Stimulated activated CD4-positive, alpha-beta T cell treated with anti-CD3 and anti-CD28 coated beads, TNF-alpha, amount 100 ng/mL, for 4 hours (primary cell): ENCODE measurements at regions not wholly inside any gene's neighbourhood (a gene's known extent, or its start where the extent isn't known, plus 50 kb on each side); places are given as distances from the start of the nearest gene placed in this dataset.

ENCODE experiments used
- DNase-seq, 3 experiments: peaks; one replicate each; pipeline ENCODE4 v3.0.0-alpha.2; 2020; ENCODE audit warnings: low read depth in 3 of 3

DNA sequence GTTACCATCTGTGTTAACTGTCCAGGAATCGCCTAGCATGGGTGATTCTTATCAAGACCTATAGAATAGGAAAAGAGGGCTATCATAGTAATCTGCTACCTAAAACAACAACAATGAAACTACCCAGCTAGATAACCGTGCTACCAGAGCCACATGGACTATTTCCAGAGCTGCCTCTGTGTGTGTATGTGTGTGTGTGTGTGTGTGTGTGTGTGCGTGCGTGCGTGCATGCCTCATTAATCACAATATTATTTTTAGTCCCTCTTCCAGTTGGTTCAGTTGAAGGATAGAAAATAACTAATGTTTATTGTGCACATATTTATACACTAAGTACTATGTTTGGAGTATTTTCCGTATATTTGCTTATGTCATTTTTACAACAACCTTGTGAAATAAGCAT lies 201.1 kb downstream of the SP3 start:
- DNase-seq = no peak

DNA sequence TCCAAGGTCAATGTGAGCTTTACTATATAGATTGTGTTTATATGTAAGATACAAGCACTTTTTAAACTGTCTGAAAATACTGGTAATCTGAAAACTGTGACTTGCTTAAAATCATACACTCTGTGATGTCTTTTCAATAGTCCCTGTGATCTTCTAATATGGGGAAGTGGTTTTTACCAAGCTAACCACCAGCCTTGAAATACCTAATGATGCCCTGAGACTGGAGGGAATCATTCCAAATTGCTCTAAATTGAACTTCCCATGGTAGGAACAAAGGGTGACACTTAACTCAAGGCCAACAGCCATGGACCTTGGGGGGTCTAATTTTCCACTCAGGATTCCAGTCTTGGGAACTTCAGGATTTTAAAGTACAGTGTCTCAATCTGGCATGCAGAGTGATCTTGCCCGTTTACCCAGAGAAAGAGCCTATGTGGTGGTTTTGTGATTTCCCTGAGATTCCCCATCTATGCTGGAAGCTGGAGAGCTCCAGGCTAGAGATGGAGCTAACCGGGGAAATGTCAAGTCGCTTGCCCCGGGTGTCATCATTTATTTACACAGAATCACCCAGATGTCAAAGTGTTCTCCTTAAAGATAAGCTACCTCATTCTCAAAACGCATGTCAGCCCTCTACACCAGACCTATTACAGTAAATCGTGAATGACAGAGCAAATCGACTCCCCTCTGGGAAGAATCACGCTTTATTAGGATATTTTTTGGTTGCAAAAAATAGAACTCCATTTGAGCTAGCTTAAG lies 198.5 kb downstream of the SP3 start:
- no peak for DNase-seq

DNA sequence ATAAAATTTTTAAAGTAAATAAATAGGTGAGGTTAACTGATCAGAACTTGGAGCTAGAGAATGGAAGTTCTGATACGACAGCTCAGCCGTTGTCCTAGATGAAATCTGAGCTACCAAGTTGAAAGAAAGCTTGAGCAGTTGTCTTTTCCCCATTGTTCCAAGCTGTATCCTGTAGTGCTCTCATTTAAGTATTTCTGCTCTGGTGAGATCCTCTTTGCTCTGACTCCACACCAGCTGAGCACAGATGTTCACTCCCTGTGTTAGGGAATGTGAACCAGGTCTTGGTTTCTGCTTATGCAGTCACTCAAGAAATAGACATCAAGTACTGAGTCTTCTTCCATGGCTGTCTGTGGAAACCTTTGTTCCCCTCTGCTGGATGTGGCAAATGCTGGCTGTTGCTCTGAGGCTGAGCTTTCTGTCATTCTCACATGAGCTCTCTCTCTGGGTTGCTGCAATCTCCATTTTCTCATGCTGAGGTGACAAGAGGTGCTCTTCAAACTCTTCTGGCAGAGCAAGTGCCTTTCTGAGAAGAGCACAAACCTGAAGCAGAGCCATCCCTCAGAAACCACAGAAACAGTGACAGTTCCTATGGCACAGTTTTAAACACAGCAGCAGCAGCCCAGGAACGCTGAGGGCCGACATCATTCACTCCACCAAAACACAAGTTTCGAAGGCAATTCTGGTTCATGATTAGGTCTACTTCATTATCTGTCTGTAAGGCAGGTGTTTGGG lies 194.1 kb downstream of the SP3 start:
- no peak for DNase-seq

DNA sequence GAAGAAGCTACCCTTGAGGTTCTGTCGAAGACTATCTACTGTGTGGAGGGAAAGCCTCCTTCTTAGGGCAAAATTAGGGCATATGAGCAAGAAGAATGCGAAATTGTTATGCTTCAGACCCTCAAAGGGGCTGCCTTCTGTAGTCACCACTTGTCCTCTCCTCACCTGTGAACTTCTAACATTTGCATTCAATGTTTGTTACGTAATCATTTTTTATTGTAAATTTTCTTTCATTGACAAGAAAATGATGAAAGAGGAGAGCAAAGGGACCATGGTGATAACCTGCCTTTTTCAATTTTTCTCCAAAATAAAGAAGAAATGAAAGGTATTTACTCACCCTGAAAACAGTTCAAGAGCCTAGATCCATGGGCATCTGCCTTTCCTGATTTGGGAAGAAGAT lies 193.0 kb downstream of the SP3 start:
- DNase-seq = no peak

DNA sequence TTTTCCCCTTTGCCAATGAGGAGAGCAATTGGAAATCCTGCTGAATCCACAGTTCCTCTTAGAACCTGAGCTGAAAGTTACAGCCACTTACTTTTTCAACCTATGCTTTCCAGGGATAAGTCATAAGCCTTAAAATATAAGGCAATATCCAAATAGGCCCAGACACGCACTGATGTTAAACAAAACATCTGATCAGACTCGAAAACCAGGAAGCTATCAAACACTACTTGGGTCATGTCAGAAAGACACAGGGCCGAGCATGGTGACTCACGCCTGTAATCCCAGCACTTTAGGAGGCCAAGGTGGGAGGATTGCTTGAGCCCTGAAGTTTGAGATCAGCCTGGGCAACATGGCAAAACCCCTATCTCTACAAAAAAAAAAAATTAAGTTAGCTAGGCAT lies 192.1 kb downstream of the SP3 start:
- DNase-seq = no peak

DNA sequence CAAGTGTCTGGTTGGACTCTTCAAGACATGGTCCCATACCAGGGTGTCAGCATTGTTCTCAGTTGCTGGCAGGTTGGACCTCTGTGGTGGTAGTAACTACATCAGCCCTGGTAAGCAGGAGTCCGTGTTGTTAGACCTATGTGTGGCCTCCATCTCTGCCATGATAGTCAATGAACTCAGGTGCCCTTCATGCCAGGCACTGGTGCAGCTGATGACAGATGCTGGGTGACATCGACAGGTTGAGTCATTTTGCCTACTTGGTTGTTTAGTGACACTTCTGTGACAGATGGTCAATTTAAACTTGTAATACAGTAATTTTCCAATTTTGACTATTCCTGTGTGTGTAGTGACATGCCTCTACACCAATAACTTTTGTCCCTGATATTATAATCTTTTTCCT lies 189.7 kb downstream of the SP3 start:
- DNase-seq = no peak

DNA sequence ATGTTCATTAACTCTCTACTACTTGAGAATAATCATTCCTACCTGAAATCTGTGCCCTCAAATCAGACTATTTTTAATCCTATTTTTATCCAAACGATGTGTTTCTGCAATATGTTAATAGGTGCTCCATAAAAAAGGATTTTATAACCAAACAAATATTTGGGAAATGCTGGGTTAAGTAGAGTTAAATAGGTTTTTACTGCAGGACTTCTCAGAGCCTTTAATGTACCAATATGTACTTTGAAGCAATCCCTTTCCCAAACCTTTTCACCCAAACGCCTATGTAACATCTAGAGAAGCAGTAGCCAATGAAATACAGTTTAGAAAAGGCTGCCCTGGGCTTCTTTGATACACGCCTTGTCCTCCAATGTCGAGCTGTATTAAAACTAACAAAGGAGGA lies 182.5 kb downstream of the SP3 start:
- no peak for DNase-seq

DNA sequence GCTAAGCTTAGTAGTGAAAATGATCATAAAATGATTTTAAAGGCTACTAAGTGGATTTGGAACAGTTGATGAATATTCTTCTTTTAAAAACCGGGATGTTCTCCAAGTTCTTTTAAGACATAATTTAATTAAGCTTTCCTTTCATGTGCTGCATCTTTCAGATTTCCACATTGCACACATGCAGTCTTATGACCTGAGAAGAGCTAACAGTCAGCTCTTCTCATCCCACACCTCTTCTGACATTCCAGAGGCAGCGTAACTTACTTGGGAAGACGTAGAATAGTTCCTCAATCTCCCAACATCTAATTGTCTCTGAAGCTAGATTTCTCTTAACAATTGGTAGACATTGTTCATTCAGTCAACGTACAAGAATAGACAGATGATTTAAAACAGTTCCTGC lies 181.8 kb downstream of the SP3 start:
- no peak for DNase-seq

DNA sequence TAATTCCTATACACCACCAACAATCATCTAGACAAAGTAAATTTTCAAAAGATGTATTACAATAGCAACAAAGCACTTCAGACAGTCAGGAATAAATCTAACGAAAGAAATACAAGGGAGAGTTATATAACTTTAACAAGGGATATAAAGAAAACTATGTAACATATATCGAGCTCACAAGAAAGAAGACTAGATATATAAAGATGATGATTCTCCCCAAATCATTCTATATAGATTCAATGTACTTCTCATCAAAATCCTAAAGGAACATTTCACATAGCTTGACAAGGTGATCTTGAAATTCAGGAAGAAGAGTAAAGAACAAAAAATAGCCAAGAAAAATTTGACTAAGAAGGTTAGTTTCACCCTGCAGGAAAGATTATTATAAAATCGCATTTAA lies 179.4 kb downstream of the SP3 start:
- DNase-seq = no peak

DNA sequence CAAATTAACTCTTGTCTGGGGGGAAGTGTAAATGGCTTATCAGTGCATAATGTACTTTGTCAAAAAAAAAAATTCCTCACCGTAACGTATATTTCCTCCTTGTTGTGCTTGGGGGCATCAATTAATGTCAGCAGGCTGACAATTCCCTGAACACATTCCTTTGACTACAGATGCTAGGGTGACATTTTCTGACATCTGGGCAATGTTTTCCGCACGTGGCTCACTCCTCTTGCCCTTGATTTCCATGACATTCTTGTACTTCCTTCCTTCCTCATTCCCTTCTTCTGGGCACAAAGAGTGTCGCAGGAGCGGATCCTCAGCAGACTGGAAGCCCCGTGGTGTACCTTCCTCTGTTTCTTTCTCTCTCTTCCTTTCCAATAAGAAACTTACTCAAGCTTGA lies 173.7 kb downstream of the SP3 start:
- no peak for DNase-seq

DNA sequence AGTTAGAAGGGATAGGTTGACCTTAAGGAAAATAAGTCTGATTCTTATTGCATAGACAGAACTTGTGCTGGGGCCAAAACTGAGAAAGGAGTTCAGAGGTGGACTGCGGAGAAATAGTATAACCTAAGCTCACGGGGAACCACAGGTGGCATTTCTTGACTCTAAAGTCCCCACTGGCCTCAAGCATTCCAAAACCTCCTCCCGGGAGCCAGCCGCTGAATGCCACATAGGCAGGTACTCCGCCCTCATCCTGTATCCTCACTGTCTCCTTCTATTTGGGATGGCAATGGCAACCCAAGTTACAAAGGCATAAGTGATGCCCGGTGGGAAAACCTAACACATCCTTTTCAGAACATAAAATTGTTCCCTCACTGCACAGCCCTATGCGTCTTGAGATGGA lies 173.0 kb downstream of the SP3 start:
- DNase-seq = no peak

DNA sequence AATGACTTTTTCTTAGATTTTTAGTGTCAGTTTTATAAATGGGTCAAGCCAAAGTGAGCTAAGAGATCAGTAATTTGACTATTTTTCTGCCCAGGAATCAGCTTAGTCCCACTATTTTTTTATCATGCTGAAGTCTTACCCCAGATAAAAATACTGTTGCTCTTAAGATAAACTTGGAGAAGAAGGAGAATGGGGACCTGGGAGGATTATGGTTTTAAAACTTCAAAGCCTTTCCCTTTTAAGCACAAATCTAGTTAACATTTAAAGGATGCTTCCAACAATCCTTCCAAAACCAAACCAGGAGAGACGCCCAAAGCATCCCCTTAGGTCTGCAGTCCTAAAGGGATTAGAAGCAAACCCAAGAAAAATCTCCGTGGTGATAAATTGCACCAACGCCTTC lies 172.4 kb downstream of the SP3 start:
- DNase-seq = no peak

DNA sequence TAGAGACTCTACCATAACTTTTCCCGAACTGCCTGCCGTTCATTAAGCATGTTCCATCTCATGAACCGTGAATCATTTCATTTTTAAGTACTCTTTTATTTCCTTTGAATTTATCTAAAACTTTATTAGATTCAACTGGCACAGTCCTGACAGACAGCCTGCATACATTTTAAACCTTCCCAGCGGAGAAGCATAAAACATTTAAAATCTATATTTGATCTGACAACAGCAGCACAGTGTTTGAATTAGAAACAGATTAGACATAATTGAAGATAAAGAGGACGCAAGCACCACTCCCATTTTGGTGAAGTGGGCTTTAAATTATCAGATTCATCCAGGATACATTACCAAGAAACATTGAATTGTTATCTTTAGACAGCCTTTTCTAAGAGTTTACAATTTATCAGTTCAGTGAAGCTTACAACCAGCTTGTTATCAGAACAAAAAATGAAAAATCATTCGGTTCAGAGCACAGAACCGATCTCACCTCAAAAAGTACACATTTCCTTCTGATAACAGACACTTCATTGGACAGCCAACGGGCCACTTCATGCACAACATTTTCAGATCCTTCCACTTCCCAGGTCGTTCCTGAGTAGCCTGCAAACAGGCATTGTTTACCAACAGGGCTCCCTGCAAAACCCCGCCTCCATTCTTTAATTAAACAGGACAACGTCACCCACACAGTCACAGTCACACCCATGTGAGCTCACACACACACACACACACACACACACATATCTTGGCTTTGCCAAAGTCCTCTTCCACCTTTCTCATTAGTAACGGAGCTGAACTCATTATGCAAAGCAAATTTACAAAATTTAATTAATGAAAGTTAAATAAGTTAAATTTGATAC lies 171.2 kb downstream of the SP3 start:
- no peak for DNase-seq

DNA sequence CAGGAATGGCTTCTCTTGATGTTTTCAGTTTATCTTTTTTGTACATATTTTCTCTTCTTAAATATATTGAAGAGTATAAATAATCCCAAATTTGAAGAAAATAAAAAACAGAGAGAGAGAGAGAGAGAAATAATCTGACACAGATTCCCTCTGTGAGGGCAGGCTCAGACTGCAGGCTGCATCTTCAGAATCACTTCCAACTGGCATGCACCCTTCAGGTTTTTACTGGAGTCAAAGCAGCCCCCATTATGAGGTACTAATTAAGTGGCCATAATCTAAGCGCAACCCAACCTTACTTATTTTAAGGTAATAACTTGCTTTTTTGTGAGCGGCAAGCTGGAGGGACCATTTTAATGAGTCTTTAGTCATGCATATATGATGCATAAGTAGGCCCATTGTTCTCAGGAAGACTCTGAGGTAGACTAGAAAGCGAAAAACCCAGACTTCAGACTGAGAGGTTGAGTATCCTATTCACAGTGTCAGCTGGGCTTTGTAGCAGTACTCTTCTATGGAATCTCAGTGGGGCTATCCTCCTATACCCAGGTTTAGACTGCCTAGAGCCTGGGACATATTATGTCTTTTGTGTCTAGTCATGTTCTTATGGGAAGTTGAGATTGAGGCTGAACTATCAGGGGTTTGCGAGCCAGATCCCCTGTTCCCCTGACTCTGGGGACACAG lies 167.4 kb downstream of the SP3 start:
- no peak for DNase-seq

DNA sequence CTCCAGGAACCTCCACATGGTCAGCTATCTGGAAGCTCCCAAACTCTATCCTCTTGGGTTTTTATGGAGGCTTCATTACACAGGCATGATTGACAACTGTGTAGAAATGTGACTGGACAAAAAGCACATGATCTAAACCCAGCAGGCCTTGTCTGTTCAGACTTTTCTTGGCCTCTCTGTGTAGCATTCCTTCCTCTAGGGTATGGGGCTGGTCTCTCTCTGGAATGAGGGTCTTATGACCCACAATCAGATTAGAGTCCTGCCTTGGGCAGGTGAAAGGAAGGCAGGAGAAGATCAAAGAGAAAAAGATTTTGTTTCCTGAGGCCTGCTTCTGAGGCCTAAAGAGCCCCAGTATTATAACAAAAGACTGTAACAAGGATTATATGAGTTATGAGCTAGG lies 162.7 kb downstream of the SP3 start:
- DNase-seq = no peak

DNA sequence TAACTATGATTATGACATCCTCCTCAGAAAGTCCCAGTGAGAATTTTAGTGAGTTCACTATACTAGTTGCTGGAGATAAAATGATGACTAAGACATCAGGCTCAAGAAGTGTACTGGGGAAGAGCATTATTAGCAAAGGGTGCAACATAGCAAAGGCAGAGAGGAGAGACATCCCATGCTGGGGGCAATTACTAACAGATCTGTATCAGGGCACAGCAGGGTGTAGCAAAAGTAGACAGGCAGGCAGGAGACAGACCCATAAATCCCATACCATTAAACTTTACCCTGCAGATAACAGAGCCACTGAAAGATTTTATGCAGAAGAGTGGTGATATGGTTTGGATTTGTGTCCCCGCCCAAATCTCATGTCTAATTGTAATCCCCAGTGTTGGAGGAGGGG lies 161.7 kb downstream of the SP3 start:
- no peak for DNase-seq

DNA sequence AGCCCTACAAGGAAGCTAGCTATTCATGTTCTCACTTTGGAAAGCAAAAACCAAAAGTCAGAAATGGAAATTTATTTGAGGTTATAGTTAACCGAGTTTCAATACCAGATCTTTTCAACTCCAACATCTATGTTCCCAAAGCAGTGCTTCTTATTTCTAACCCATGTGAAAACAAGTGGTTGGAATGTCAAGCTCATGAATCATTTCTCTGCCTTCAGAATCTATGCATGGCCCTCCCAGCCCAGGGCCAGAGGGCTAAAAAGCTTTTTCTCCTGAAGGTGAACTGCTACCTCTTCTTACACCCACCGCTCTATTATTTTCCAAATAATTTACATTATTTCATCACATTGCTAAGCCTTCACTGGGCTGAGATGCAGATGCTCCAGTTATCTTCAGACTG lies 158.4 kb downstream of the SP3 start:
- no peak for DNase-seq

DNA sequence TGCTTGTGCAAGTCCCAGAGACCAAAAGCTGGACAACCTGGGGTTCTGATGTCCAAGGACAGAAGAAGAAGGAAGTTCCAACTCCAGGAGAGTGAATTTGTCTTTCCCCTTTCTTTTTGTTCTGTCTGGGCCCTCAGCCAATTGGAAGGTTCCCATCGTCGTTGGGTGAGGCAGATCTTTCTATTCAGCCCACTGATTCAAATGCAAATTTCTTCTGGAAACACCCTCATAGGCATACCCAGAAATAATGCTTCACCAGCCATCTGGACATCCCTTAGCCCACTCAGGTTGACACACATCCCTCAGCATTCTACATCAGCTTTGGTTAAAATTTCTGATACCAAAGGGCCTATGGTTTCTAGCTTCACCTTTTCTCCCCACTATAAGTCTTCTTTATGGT lies 156.5 kb downstream of the SP3 start:
- no peak for DNase-seq

DNA sequence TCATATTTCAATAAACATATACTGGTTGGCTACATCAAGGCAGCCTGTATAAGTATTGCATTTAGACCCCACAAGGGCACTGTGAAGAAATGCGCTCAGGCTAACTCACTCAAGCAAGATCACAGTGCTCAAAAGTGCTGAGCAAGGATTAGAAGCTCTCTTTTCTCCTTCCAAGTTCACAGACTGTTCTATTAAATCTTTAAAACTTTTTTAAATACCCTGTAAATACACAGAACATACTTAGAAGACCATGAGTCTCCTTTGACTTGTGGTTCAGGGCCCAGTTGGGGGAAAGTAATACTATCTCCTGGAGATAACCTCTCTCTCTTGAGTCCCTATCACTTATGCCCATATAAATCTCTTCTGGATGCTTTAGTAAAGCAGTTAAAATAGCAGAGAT lies 152.9 kb downstream of the SP3 start:
- no peak for DNase-seq

DNA sequence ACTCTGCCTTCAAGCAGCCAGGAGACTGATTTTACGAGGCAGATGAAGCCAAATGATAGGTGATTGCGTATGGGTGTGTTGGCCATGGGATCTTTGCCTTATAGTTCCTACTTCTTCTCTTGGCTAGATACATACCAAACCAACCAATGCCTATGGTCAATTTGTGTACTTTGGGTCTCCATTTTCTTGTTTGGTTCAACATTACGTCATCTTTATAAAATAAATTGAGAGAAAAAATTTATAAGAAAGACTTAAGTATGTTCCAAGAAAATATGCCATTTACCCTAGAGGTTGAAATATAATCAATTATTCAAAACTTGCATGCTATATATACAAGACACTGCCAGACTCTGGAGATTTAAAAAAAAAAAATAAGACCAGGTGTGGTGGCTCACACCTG lies 150.9 kb downstream of the SP3 start:
- DNase-seq = no peak

DNA sequence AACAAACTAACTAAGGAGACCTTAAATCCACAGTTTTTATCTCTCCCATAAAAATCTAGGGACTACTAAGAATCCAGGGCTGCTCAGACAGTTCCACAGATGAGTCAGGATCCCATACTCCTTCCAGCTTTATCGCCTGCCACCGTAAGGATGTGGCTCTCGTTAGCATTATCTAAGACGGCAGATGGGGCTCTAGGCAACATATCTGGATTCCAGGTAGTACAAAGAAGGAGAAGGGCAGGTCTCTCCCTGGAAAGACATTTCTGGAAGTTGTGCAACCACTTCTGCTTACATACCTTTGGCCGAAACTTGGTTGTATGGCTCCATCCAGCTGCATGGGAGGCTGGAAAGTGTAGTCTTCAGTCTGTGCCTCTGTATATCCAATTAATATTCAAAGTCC lies 149.4 kb downstream of the SP3 start:
- DNase-seq = no peak

DNA sequence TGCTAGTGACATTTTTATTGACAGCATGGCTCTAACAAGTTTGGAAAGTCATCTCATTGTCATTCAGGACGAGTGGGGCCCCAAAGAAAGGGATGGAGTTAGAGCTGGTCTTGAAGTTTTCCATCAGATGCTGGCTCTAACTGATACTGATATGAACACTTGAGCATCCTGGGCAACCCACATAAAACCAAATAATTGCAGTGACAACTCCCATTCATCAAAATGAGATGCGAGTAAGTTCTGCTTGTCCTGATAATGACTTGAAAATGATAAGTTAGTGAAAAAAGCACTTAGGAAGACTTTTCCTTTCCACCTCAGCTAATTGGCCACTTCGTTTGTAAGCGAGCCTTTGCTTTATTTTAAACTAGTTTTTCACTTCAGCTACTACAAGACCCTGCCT lies 147.6 kb downstream of the SP3 start:
- no peak for DNase-seq
